SH-SY5Y (cell line): ENCODE measurements at regions not wholly inside any gene's neighbourhood (a gene's known extent, or its start where the extent isn't known, plus 50 kb on each side); places are given as distances from the start of the nearest gene placed in this dataset.

Experiments used
- GATA2 ChIP-seq: IDR thresholded peaks from 2 replicates; pipeline ENCODE4 v1.6.1; 2011; ENCODE audit warnings: mild to moderate bottlenecking, low read depth, low read length
- GATA3 ChIP-seq: IDR thresholded peaks from 2 replicates; pipeline ENCODE4 v1.6.1; 2011; ENCODE audit warnings: low read depth, mild to moderate bottlenecking, low read length, moderate library complexity

DNA sequence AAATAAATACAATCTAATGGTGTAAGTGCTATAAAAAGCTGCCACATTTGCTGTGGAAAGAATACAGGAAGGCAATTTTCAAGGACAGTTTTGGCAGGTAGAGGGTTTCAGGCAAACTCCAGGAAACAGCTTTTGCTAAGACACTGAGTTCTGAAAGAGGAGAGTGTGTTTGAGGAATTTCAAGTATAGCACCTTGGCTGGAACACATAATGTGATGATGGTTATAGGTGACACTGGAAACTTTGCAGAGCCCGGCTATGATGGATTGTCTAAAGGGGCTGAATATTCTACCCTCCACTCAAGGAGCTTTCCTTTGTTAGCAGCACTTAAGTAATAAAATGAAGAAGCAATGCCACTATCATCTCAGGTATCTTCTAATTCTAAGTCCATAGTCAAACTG lies 209.4 kb upstream of the TGFBR2 start:
- no peak for TF ChIP-seq GATA3
- no peak for TF ChIP-seq GATA2
